SU-DHL-6 (cell line): ENCODE measurements at regions not wholly inside any gene's neighbourhood (a gene's known extent, or its start where the extent isn't known, plus 50 kb on each side); places are given as distances from the start of the nearest gene placed in this dataset.

Source experiments
- H2AFZ ChIP-seq: fragments of 200-600 bp; sonication (generic); 2 replicates; pipeline ENCODE4 v1.6.1; 2014; ENCODE audit warnings: low read depth, mild to moderate bottlenecking, moderate library complexity, mixed read lengths, antibody characterized with exemption, low read length; ENCODE audit not compliant: severe bottlenecking
- H3F3A ChIP-seq: fragments of 200-600 bp; shearing (Covaris generic); 2 replicates; pipeline ENCODE4 v1.6.0; 2016; ENCODE audit warnings: antibody characterized with exemption, mild to moderate bottlenecking; ENCODE audit not compliant: insufficient read depth
- H3K27ac ChIP-seq: fragments of 200-600 bp; sonication (generic); 2 replicates; pipeline ENCODE4 v1.5.1; 2016; ENCODE audit warnings: low read depth, mild to moderate bottlenecking, low read length, moderate library complexity, mixed read lengths
- H3K27me3 ChIP-seq: fragments of 200-600 bp; sonication (generic), shearing (Covaris generic); 2 replicates; pipeline ENCODE4 v1.6.0; 2014; ENCODE audit warnings: mild to moderate bottlenecking, low read length
- H3K36me3 ChIP-seq: fragments of 200-600 bp; sonication (generic); 2 replicates; pipeline ENCODE4 v1.6.1; 2014; ENCODE audit warnings: mild to moderate bottlenecking, low read length, mixed read lengths
- H3K4me2 ChIP-seq: fragments of 300-600, 200-600 bp; shearing (Covaris generic), sonication (generic); 2 replicates; pipeline ENCODE4 v1.6.0; 2014; ENCODE audit warnings: low read length, low read depth, mild to moderate bottlenecking; ENCODE audit not compliant: poor library complexity, severe bottlenecking
- H3K4me3 ChIP-seq: fragments of 200-600 bp; sonication (generic); 2 replicates; pipeline ENCODE4 v1.5.1; 2014; ENCODE audit warnings: antibody characterized with exemption, low read length, mild to moderate bottlenecking, mixed read lengths; ENCODE audit not compliant: insufficient read depth, poor library complexity, severe bottlenecking
- H3K79me2 ChIP-seq: fragments of 200-600 bp; sonication (generic); 2 replicates; pipeline ENCODE4 v1.6.1; 2014; ENCODE audit warnings: mild to moderate bottlenecking, low read length, moderate library complexity; ENCODE audit not compliant: insufficient read depth
- H3K9ac ChIP-seq: fragments of 200-600 bp; sonication (generic); 2 replicates; pipeline ENCODE4 v1.7.0; 2014; ENCODE audit warnings: mild to moderate bottlenecking, low read length
- H3K9me2 ChIP-seq: fragments of 200-600 bp; sonication (generic); replicated peaks from 2 replicates; pipeline ENCODE4 v1.6.1; 2014; ENCODE audit warnings: low read length; ENCODE audit not compliant: insufficient read depth
- H3K9me3 ChIP-seq: fragments of 200-600 bp; sonication (generic); 2 replicates; pipeline ENCODE4 v1.6.1; 2014; ENCODE audit warnings: low read length, mixed read lengths; ENCODE audit not compliant: insufficient read depth
- H4K20me1 ChIP-seq: fragments of 200-600 bp; sonication (generic); 2 replicates; pipeline ENCODE4 v1.6.1; 2014; ENCODE audit warnings: low read depth, mild to moderate bottlenecking, antibody characterized with exemption, low read length, moderate library complexity, mixed read lengths
- EZH2phosphoT487 ChIP-seq: fragments of 200-600 bp; sonication (generic), shearing (Covaris generic); conservative IDR thresholded peaks from 2 replicates; pipeline ENCODE4 v1.6.1; 2018; ENCODE audit warnings: mild to moderate bottlenecking, antibody characterized with exemption, low read length, moderate library complexity, mixed read lengths
- TF ChIP-seq, protein P1 (sequence below): fragments of 200-600 bp; sonication (generic); IDR thresholded peaks from one replicate; pipeline ENCODE4 v1.5.1; 2017; ENCODE audit warnings: antibody characterized with exemption, mild to moderate bottlenecking, low read length, moderate library complexity; ENCODE audit not compliant: insufficient read depth, poor library complexity, severe bottlenecking

DNA sequence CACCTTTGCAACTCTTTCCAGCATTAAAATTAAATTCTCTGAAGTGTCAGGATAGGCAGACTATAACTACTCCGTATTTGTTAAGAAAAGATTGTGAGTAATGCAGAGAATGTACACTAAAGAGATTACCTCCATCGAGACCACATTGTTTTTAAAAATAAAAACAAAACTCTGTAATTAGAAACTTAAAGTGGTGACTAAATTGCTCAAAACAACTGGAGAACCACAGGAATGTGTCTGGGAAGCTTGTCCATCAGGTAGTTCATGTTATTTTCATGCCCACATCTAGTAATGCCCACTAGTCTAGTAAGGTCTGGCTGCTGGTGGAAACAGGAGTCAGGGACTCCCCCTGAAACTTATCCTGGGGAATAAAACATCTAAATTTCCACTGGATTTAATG is 103.0 kb upstream of the FOXQ1 start:
- no peaks in the 10 kb centered on the region for H3K79me2 ChIP-seq
- H3K9me3 ChIP-seq = no peaks in the 10 kb centered on the region
- no peak overlapping the region for H3K9ac ChIP-seq
- H3K9me2 ChIP-seq = no peaks in the 10 kb centered on the region
- no peaks in the 10 kb centered on the region for H3F3A ChIP-seq
- no peaks in the 10 kb centered on the region for H4K20me1 ChIP-seq
- peaks cover 6% of the 10 kb centered on the region; the same call in 1 of the 2 replicates for H3K27me3 ChIP-seq
- no peaks in the 10 kb centered on the region for H3K36me3 ChIP-seq
- no peak overlapping the region for H3K27ac ChIP-seq
- TF ChIP-seq, protein P1, sequence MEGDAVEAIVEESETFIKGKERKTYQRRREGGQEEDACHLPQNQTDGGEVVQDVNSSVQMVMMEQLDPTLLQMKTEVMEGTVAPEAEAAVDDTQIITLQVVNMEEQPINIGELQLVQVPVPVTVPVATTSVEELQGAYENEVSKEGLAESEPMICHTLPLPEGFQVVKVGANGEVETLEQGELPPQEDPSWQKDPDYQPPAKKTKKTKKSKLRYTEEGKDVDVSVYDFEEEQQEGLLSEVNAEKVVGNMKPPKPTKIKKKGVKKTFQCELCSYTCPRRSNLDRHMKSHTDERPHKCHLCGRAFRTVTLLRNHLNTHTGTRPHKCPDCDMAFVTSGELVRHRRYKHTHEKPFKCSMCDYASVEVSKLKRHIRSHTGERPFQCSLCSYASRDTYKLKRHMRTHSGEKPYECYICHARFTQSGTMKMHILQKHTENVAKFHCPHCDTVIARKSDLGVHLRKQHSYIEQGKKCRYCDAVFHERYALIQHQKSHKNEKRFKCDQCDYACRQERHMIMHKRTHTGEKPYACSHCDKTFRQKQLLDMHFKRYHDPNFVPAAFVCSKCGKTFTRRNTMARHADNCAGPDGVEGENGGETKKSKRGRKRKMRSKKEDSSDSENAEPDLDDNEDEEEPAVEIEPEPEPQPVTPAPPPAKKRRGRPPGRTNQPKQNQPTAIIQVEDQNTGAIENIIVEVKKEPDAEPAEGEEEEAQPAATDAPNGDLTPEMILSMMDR = no peak
- no peak for TF ChIP-seq EZH2phosphoT487
- H3K4me3 ChIP-seq = no peak overlapping the region
- no peak overlapping the region for H2AFZ ChIP-seq
- H3K4me2 ChIP-seq = no peak overlapping the region

DNA sequence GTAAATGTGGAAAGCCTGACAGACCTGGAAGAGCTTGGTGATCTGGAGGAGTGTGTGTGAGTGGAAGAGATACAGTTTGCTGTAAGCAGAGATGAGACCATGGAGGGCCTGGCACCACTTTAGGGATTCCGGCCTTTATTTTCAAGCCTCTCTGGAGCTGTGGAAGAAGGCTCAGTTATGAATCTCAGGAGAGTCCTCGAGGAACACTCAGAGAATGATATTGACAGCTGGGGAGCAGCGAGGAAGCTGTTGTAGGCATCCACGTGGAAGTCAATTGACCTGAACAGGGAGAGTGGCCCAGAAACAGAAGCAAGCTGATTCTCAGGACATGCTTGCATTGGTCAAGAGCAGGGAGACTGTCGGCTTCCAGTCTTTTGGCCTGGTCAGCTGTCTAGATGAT is 108.4 kb upstream of the FOXQ1 start:
- H3F3A ChIP-seq = no peaks in the 10 kb centered on the region
- no peaks in the 10 kb centered on the region for H3K36me3 ChIP-seq
- TF ChIP-seq EZH2phosphoT487 = no peak
- TF ChIP-seq, protein P1 = no peak

DNA sequence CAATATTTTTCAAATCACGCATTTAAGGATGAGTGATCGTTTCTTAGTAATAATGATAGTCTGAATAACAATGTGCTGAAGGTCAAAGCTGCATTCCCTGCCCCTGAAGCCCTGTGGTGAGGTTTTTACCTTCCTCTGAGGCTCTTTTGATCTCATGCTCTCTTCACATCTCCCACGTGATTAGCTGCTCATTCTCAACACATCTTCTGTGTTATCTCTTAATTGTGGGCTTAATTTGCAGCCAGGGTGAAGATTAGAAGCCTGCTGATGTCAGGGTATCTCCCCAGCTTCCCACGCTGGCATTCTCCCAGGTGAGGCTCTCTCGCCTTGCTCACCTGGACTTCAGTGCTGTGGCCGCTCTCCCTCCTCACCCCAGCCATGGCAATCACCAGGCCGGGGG is 109.7 kb upstream of the FOXQ1 start:
- Histone ChIP-seq H4K20me1 (no peaks in the 10 kb centered on the region), H3K27me3 (peaks cover 6% of the 10 kb centered on the region; the same call in 1 of the 2 replicates), H3K27ac (no peak overlapping the region), H3K36me3 (no peaks in the 10 kb centered on the region), H3F3A (no peaks in the 10 kb centered on the region), H3K4me2 (no peak overlapping the region), H2AFZ (no peak overlapping the region), H3K9me2 (no peaks in the 10 kb centered on the region), H3K9me3 (no peaks in the 10 kb centered on the region), H3K79me2 (no peaks in the 10 kb centered on the region), H3K4me3 (no peak overlapping the region), H3K9ac (no peak overlapping the region)
- TF ChIP-seq, protein P1 = no peak

More for the DNA sequence above, 108.4 kb upstream of the FOXQ1 start:
- H3K27me3 ChIP-seq = peaks cover 6% of the 10 kb centered on the region; the same call in 1 of the 2 replicates
- no peak overlapping the region for H3K9ac ChIP-seq
- H3K79me2 ChIP-seq = no peaks in the 10 kb centered on the region
- no peak overlapping the region for H3K4me2 ChIP-seq
- H3K9me3 ChIP-seq = no peaks in the 10 kb centered on the region
- H2AFZ ChIP-seq = no peak overlapping the region
- no peaks in the 10 kb centered on the region for H4K20me1 ChIP-seq
- H3K9me2 ChIP-seq = no peaks in the 10 kb centered on the region
- no peak overlapping the region for H3K27ac ChIP-seq
- no peak overlapping the region for H3K4me3 ChIP-seq
